GM18858 (cell line): ENCODE measurements at regions not wholly inside any gene's neighbourhood (a gene's known extent, or its start where the extent isn't known, plus 50 kb on each side); places are given as distances from the start of the nearest gene placed in this dataset.
"Not testable (repeated sequence)": the region's sequence is repeated elsewhere in the genome, so short reads cannot be mapped to it uniquely, and the experiment has no call there.

Experiments used
- ATAC-seq: cut with Tn5 transposase; IDR thresholded peaks from one replicate; pipeline ENCODE4 v1.9.1; 2021; ENCODE audit not compliant: unreplicated experiment

- ATAC-seq, result no peak
These were observed 195.4 kb downstream of the BTBD3 start for GRCh38 chr20:12113075-12113467.

- ATAC-seq, result no peak
These were observed 196.0 kb downstream of the BTBD3 start for GRCh38 chr20:12113468-12114371.

- ATAC-seq, result not testable (repeated sequence)
These were observed 211.4 kb downstream of the BTBD3 start for GRCh38 chr20:12129114-12129513.

- not testable (repeated sequence) for ATAC-seq
These were observed 211.8 kb downstream of the BTBD3 start for GRCh38 chr20:12129532-12129931.

GRCh38 chr20:12130781-12131180 lies 213.1 kb downstream of the BTBD3 start:
- no peak for ATAC-seq

GRCh38 chr20:12133553-12133952 lies 215.9 kb downstream of the BTBD3 start:
- no peak for ATAC-seq

- ATAC-seq, result not testable (repeated sequence)
These were observed 228.3 kb downstream of the BTBD3 start for GRCh38 chr20:12145951-12146350.

- no peak for ATAC-seq
These were observed 235.3 kb downstream of the BTBD3 start for GRCh38 chr20:12152996-12153395.

- ATAC-seq, result no peak
These were observed 235.9 kb downstream of the BTBD3 start for GRCh38 chr20:12153628-12154027.

GRCh38 chr20:12156252-12156651 lies 238.6 kb downstream of the BTBD3 start:
- ATAC-seq, result no peak

- no peak for ATAC-seq
These were observed 241.6 kb downstream of the BTBD3 start for GRCh38 chr20:12159261-12159660.

GRCh38 chr20:12161734-12162133 lies 244.0 kb downstream of the BTBD3 start:
- ATAC-seq, result no peak

GRCh38 chr20:12166053-12166717 lies 248.5 kb downstream of the BTBD3 start:
- no peak for ATAC-seq

- ATAC-seq, result no peak
These were observed 252.7 kb downstream of the BTBD3 start for GRCh38 chr20:12170406-12170805.

- no peak for ATAC-seq
These were observed 254.3 kb downstream of the BTBD3 start for GRCh38 chr20:12171923-12172524.

GRCh38 chr20:12173347-12174012 lies 255.8 kb downstream of the BTBD3 start:
- ATAC-seq, result no peak

GRCh38 chr20:12175538-12175937 lies 257.8 kb downstream of the BTBD3 start:
- no peak for ATAC-seq

- ATAC-seq, result no peak
These were observed 260.1 kb downstream of the BTBD3 start for GRCh38 chr20:12177657-12178293.

- ATAC-seq, result no peak
These were observed 262.0 kb downstream of the BTBD3 start for GRCh38 chr20:12179692-12180091.

GRCh38 chr20:12180107-12180661 lies 262.5 kb downstream of the BTBD3 start:
- no peak for ATAC-seq
